Neural progenitor cell (in vitro differentiated cells): ENCODE measurements at regions not wholly inside any gene's neighbourhood (a gene's known extent, or its start where the extent isn't known, plus 50 kb on each side); places are given as distances from the start of the nearest gene placed in this dataset.

Experiments
- DNase-seq: peaks from one replicate; pipeline ENCODE4 v3.0.0-alpha.2; 2016; ENCODE audit warnings: low spot score
- H2AFZ ChIP-seq: fragments of 200-600 bp; sonication (generic); replicated peaks from 2 replicates; pipeline ENCODE4 v1.6.1; 2016; ENCODE audit warnings: antibody characterized with exemption
- H3F3A ChIP-seq: fragments of 200-600 bp; sonication (generic); 2 replicates; pipeline ENCODE4 v1.6.1; 2016; ENCODE audit warnings: antibody characterized with exemption, low read depth
- H3K27ac ChIP-seq: fragments of 200-600 bp; sonication (generic); 2 replicates; pipeline ENCODE4 v1.5.1; 2016; ENCODE audit warnings: mild to moderate bottlenecking
- H3K27me3 ChIP-seq: fragments of 200-600 bp; sonication (generic); 2 replicates; pipeline ENCODE4 v1.6.1; 2016; ENCODE audit warnings: mild to moderate bottlenecking, moderate library complexity
- H3K36me3 ChIP-seq: fragments of 200-600 bp; sonication (generic); 2 replicates; pipeline ENCODE4 v1.5.1; 2016
- H3K4me1 ChIP-seq: fragments of 200-600 bp; sonication (generic); 2 replicates; pipeline ENCODE4 v1.6.1; 2016; ENCODE audit warnings: mixed run types
- H3K4me2 ChIP-seq: fragments of 200-600 bp; sonication (generic); 2 replicates; pipeline ENCODE4 v1.6.1; 2016
- H3K4me3 ChIP-seq: fragments of 200-600 bp; sonication (generic); 2 replicates; pipeline ENCODE4 v1.5.1; 2016
- H3K79me2 ChIP-seq: fragments of 200-600 bp; sonication (generic); 2 replicates; pipeline ENCODE4 v1.6.1; 2016; ENCODE audit warnings: low read depth
- H3K9ac ChIP-seq: fragments of 200-600 bp; sonication (generic); 2 replicates; pipeline ENCODE4 v1.6.1; 2016
- H3K9me3 ChIP-seq: fragments of 200-600 bp; sonication (generic); 2 replicates; pipeline ENCODE4 v1.5.1; 2016; ENCODE audit warnings: low read depth
- H4K20me1 ChIP-seq: fragments of 200-600 bp; sonication (generic); 2 replicates; pipeline ENCODE4 v1.6.1; 2016; ENCODE audit warnings: low read depth
- H3K27ac Mint-ChIP-seq: 3 replicates; pipeline ENCODE4 v1.8.0; 2021; ENCODE audit warnings: mixed read lengths
- H3K27me3 Mint-ChIP-seq: 2 replicates; pipeline ENCODE4 v1.8.0; 2022; ENCODE audit warnings: low read depth, mild to moderate bottlenecking, inconsistent platforms, moderate library complexity, mixed read lengths; ENCODE audit not compliant: insufficient read depth
- H3K36me3 Mint-ChIP-seq: 3 replicates; pipeline ENCODE4 v1.8.0; 2021; ENCODE audit warnings: mixed read lengths
- H3K4me1 Mint-ChIP-seq: 3 replicates; pipeline ENCODE4 v1.8.0; 2021; ENCODE audit warnings: mixed read lengths
- H3K4me3 Mint-ChIP-seq: 3 replicates; pipeline ENCODE4 v1.8.0; 2021; ENCODE audit warnings: mild to moderate bottlenecking, moderate library complexity, mixed read lengths
- H3K9me3 Mint-ChIP-seq: 3 replicates; pipeline ENCODE4 v1.8.0; 2020; ENCODE audit warnings: mixed read lengths
- EZH2 ChIP-seq: fragments of 200-600 bp; sonication (generic); IDR thresholded peaks from 2 replicates; pipeline ENCODE4 v1.6.1; 2017; ENCODE audit warnings: antibody characterized with exemption, mild to moderate bottlenecking, moderate library complexity
- EZH2phosphoT487 ChIP-seq: fragments of 200-600 bp; sonication (generic); IDR thresholded peaks from 2 replicates; pipeline ENCODE4 v1.6.1; 2017; ENCODE audit warnings: antibody characterized with exemption
- TF ChIP-seq, protein P1 (sequence below): fragments of 200-600 bp; sonication (generic); IDR thresholded peaks from 2 replicates; pipeline ENCODE4 v1.5.1; 2017; ENCODE audit warnings: antibody characterized with exemption, mild to moderate bottlenecking

DNA sequence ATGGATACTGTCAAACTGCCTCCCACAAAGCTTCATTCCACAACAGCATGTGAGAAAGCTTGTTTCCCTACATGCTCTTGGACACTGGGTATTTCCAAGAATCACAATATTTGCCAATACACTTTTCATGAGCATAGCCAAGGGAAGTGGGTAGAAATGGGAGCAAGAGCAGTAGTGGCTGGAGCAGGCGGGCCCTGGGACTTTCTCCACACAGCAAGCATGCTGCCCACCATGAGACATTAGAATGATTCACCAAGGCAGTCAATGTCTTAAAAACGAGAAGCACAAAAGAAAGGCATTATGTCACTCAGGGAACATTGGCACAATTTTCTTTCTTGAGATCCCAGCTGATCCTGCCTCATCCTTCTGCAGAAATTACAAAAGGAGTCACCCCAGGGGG lies 371.6 kb upstream of the RUNX1 start:
- Histone ChIP-seq H3K27me3 (no peaks in the 10 kb centered on the region), H3K9ac (no peak overlapping the region), H3K27ac (no peak overlapping the region), H3K9me3 (no peaks in the 10 kb centered on the region), H3K4me1 (no peaks in the 10 kb centered on the region), H3K4me3 (no peak overlapping the region), H4K20me1 (no peaks in the 10 kb centered on the region), H3K79me2 (no peaks in the 10 kb centered on the region), H3K36me3 (no peaks in the 10 kb centered on the region), H3F3A (no peaks in the 10 kb centered on the region), H3K4me2 (no peak overlapping the region), H2AFZ (no peak overlapping the region)
- DNase-seq: no peak
- H3K36me3 Mint-ChIP-seq: no peaks in the 10 kb centered on the region
- H3K27ac Mint-ChIP-seq: no peak overlapping the region
- H3K9me3 Mint-ChIP-seq: peaks cover 20% of the 10 kb centered on the region
- no peaks in the 10 kb centered on the region for H3K4me1 Mint-ChIP-seq
- H3K27me3 Mint-ChIP-seq: no peaks in the 10 kb centered on the region
- H3K4me3 Mint-ChIP-seq: no peak overlapping the region
- TF ChIP-seq, protein P1, sequence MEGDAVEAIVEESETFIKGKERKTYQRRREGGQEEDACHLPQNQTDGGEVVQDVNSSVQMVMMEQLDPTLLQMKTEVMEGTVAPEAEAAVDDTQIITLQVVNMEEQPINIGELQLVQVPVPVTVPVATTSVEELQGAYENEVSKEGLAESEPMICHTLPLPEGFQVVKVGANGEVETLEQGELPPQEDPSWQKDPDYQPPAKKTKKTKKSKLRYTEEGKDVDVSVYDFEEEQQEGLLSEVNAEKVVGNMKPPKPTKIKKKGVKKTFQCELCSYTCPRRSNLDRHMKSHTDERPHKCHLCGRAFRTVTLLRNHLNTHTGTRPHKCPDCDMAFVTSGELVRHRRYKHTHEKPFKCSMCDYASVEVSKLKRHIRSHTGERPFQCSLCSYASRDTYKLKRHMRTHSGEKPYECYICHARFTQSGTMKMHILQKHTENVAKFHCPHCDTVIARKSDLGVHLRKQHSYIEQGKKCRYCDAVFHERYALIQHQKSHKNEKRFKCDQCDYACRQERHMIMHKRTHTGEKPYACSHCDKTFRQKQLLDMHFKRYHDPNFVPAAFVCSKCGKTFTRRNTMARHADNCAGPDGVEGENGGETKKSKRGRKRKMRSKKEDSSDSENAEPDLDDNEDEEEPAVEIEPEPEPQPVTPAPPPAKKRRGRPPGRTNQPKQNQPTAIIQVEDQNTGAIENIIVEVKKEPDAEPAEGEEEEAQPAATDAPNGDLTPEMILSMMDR: no peak
- TF ChIP-seq EZH2phosphoT487: no peak
- no peak for TF ChIP-seq EZH2

DNA sequence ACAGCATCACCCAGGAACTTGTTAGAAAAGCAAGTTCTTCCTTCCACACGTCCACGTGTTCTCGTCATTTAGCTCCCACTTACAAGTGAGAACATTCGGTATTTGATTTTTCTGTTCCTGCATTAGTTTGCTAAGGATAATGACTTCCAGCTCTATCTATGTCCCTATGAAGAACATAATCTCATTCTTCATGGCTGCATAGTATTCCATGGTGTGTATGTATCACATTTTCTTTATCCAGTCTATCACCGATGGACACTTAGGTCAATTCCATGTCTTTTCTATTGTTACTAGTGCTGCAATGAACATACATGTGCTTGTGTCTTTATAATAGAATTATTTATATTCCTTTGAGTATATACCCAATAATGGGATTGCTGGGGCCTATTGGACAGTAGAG lies 368.7 kb upstream of the RUNX1 start:
- Histone ChIP-seq H3K9ac (no peak overlapping the region), H3K4me2 (no peak overlapping the region), H3F3A (peaks cover 9% of the 10 kb centered on the region), H3K4me3 (no peak overlapping the region), H3K9me3 (no peaks in the 10 kb centered on the region), H3K27ac (no peak overlapping the region), H2AFZ (no peak overlapping the region), H3K27me3 (no peaks in the 10 kb centered on the region), H3K36me3 (no peaks in the 10 kb centered on the region), H3K4me1 (peaks cover 8% of the 10 kb centered on the region), H3K79me2 (no peaks in the 10 kb centered on the region), H4K20me1 (no peaks in the 10 kb centered on the region)
- H3K4me3 Mint-ChIP-seq: no peak overlapping the region
- TF ChIP-seq EZH2 (no peak), EZH2phosphoT487 (no peak)
- TF ChIP-seq, protein P1: no peak
- no peak overlapping the region for H3K27ac Mint-ChIP-seq
- peaks cover 18% of the 10 kb centered on the region for H3K9me3 Mint-ChIP-seq
- peaks cover 11% of the 10 kb centered on the region for H3K4me1 Mint-ChIP-seq
- no peaks in the 10 kb centered on the region for H3K27me3 Mint-ChIP-seq
- H3K36me3 Mint-ChIP-seq: no peaks in the 10 kb centered on the region
- DNase-seq: no peak

DNA sequence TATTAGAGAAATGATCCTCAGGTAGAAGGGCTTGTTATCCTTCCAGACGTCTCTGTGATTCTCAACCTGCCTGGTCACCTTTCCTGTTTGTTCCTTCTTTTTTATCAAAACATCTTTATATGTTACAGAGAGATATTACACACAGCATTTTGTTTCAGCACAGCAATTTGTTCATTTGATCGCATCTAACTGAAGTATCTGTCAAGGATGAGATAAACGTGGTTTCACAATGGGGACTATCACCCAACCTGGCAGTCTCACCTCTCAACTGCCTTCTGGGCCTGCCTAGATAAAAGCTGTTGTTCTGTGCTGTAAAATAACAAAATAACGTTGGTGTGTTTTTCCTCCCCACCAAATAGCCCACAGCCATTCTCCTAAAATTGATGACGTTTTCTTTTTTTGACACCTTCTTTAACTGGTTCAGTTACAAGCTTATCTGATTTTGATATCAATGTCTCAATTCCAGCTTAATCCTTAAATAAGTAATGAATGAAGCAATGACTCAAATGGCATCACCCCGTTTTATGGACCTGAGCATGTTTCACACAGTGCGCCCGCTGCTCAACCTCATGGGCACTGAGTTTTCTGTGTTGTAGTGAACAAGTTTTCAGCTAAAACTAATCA lies 367.9 kb upstream of the RUNX1 start:
- H3K4me1 Mint-ChIP-seq: peaks cover 11% of the 10 kb centered on the region
- Histone ChIP-seq H3K79me2 (no peaks in the 10 kb centered on the region), H3K9ac (no peak overlapping the region), H3F3A (peaks cover 9% of the 10 kb centered on the region), H3K27ac (no peak overlapping the region), H2AFZ (no peak overlapping the region), H4K20me1 (no peaks in the 10 kb centered on the region), H3K4me2 (no peak overlapping the region), H3K4me3 (no peak overlapping the region), H3K9me3 (no peaks in the 10 kb centered on the region), H3K27me3 (no peaks in the 10 kb centered on the region), H3K36me3 (no peaks in the 10 kb centered on the region), H3K4me1 (peaks cover 8% of the 10 kb centered on the region)
- peaks cover 12% of the 10 kb centered on the region for H3K9me3 Mint-ChIP-seq
- no peak for DNase-seq
- H3K4me3 Mint-ChIP-seq: no peak overlapping the region
- H3K27ac Mint-ChIP-seq: no peak overlapping the region
- H3K36me3 Mint-ChIP-seq: no peaks in the 10 kb centered on the region
- TF ChIP-seq EZH2phosphoT487 (no peak), EZH2 (no peak)
- TF ChIP-seq, protein P1: no peak
- peaks cover 2% of the 10 kb centered on the region for H3K27me3 Mint-ChIP-seq
